SHP77 treated with DMSO at 0.1 percent for 48 hours (cell line): ENCODE measurements at regions not wholly inside any gene's neighbourhood (a gene's known extent, or its start where the extent isn't known, plus 50 kb on each side); places are given as distances from the start of the nearest gene placed in this dataset.

ENCODE experiments used
- DNase-seq: peaks from one replicate; lab custom pipeline; 2025; lab: John Stamatoyannopoulos, UW

DNA sequence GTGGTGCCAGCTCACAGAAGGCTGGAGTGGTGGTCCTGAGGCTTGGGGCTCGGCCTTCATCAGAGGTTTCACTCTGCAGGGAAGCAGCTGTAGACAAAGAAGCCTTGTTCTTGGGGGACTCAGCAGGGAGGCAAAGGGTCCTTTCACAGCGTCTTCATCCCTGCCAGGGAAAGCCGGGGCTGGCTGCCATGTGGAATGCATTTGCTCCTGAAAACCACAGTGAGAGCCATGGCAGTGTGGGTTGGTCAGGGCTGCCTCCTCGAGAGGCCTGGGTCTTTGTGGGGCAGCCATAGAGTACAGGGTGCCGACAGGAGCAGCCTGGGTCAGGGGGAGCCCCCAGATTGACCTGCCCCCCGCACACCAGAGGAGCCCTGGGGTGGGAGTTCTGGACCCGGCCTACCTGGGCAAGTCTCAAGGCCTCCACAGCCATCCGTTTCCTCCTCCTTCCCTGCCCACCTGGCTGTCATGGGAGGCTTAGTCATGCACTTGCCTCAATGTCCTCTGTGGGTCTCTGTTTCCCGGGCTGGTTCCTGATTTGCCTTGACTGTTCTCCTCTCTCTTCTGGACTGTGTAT lies 144.0 kb downstream of the CDC5L start:
- no peak for DNase-seq

DNA sequence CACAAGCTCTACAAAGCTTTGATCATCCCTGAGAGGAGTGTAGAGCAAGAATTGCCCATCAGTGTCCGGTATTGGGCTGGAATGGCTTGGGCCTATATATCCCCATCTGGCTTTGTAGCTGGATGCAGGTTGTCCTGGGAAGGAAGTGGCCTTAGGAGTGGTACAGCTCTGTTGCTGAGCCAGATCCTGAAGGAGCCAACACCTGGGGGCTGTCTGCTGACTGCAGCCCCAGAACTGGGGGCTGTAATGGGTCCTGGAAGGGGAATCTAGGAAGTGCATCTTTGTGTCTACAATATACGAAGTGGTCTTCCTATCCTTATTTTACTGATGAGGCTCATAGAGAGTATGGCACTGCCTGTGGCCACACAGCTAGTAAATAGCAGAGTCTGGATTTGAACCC lies 145.9 kb downstream of the CDC5L start:
- DNase-seq, result no peak

DNA sequence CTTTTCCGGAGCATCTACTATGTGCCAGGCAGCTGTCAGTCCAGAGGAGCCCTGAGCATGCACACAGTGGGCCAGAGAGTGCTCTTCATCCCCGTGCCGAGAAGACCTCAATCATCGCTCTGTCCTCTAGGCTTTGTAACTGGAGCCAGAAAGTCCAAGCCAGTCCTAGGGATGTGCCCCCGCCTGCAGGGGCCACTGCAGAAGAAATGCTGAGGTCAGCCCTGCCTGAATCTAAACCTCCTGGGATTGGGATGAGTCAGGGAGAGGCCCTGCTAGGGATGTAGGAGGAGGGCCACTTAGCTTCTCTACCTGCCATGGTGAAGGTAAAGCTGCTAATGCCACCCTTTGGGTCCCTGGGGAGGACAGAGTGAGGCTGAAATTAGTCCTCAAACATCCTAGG lies 146.8 kb downstream of the CDC5L start:
- no peak for DNase-seq

DNA sequence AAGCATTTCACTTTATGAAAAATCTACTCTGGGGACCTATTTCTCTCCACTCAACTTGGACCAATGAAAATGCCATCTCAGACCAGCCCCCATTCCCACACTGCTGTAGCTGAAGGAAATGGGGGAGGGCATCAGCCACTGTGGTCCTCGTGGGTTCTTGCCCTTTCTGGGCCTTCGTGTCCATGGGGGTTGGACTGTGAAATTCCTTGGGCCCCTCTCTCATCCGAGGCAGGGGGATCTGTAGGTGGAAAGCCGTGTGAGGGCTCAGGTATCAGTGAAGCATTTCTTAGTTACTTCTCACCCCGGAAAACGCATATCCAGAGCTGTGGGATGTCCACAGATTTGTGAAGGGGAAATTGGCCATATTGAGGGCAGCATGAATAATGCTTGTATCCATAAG lies 147.9 kb downstream of the CDC5L start:
- no peak for DNase-seq

DNA sequence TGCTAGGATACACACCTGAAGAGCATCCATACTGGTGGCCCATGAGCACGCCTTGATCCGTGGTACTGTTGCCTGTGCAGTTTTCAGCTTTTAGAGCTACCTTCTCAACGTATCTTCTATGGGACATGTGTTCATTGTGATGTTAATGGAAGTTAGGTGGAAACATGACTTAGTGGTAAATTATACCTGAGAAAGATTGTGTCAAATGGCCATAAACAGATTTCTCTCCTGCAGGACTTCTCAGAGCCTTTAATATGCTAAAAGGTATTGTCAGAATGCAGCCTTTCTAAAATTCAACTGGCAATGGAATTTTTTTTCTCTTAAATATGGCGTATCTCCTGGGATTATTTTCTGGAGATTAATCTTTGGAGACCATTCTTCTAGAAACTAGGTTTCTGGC lies 148.5 kb downstream of the CDC5L start:
- DNase-seq, result no peak

DNA sequence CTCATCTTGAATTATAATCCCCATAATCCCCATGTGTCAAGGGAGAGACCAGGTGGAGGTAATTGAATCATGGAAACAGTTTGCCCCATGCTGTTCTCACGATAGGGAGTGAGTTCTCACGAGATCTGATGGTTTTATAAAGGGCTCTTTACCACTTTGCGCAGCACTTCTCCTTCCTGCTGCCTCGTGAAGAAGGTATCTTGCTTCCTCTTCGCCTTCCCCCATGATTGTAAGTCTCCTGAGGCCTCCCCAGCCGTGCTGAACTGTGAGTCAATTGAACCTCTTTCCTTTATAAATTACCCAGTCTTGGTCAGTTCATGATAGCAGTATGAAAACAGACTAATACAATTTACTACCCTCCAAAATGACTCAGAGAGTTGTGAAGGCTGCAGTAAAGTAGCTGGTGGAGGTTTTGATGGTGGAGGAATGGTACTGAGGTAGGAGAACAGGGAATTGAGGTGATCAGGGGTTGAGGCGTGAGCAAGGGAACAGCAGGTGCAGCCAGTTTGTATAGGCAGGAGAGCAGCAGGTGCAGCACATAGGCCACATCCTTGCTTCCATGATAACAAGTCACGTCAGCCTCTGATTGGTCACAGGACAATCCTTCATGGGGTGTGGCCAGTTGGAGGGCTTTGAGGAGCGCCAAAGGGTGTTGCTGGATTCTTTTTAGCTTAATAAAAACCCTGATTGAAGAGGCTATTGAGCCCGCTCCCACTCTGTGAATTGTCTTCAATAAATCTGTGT lies 150.0 kb downstream of the CDC5L start:
- DNase-seq, result peak; percentile 4

DNA sequence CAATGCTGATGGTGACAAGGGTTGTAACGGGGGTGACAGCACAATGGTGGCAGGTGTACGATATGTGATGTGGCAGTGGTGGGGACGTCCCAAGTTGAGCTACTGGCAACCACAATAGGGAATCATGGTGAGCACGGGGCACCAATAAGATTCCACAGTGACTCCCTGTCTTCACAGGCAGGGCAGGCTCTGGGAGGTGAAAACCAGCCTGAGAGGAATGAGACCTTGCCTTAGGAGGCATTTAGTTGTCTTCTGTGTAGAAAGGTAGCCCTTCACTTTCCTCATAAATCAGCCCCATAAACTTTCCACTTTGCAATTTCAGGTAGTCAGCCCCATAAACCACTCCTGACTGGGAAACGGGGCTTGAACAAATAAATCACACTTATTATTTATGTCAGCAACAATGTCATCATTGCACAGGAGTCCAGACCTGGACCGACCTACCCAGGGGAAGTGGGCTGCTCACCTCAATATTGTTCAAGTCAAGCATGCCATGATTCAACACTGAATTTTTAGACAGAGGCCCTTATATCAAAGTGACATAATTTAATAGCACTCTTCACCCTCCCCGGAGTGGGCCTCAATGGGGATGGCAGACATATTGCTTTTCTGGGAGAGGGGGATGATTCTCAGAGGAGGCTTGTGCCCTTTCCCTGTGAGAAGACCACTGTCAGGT lies 150.8 kb downstream of the CDC5L start:
- no peak for DNase-seq

DNA sequence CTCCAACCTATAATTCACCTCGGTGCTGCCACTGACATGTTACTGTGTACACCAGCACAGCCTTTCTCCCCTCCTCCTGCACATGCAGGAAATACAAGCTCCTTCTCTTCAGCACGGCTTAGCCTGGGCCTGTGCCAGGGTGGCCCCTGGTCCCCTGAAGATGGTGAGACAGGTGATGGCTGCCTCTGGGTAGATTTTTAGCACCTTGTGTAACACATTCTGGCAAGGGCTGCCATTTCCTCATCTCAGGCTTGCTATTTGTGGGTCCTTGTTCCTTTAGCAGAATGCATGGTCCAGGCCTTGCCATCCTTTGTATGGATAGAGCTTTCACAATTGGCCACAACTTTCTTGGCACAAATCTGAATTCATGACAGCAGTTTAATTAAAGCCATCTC lies 151.3 kb downstream of the CDC5L start:
- DNase-seq, result no peak

DNA sequence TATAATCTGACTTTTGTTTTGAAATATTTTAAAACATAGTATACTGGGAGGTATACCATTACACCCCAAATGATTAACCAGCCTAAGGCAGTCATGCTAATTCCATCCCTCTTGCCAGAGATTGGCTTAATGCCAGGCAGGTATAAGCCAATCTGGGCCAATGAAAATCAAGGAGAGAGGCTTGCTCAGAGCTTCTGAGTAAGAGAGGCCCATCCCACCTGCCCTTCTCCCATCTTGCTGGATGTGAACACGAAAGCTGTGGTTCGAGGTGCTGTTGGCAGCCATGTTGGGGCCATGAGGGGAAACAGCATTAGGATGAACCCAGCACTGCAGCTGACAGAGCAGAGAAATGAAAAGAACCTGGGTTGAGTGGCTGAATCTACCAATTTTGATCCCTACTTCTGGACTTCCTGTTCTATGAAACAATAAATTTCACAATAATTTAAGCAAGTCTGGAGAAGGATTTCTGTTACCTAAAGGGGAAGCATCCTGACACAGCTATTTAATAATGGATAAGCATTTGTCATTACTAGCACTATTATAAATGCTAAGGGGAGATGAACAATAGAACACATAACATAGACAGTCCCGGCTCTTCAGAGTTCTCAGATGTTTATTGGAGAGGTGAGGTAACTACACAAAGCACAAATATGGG lies 152.3 kb downstream of the CDC5L start:
- no peak for DNase-seq

DNA sequence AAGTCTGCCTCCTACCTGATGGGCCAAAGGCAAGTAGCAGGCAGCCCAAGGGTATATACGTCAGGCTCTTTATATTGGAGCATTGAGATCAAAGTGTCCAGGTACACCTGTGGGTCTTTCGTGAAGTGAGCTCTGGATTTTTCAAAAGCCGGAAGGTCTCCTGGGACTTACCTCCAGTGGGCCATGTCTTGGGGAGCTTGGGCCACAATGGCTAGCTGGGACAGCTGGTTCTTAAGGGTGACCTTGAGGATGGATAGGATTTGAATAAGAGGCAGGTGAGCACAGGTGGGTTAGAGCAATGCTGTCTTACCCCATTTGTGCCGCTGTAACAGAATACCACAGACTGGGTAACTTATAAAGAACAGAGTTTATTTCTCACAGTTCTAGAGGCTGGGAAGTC lies 153.4 kb downstream of the CDC5L start:
- no peak for DNase-seq

DNA sequence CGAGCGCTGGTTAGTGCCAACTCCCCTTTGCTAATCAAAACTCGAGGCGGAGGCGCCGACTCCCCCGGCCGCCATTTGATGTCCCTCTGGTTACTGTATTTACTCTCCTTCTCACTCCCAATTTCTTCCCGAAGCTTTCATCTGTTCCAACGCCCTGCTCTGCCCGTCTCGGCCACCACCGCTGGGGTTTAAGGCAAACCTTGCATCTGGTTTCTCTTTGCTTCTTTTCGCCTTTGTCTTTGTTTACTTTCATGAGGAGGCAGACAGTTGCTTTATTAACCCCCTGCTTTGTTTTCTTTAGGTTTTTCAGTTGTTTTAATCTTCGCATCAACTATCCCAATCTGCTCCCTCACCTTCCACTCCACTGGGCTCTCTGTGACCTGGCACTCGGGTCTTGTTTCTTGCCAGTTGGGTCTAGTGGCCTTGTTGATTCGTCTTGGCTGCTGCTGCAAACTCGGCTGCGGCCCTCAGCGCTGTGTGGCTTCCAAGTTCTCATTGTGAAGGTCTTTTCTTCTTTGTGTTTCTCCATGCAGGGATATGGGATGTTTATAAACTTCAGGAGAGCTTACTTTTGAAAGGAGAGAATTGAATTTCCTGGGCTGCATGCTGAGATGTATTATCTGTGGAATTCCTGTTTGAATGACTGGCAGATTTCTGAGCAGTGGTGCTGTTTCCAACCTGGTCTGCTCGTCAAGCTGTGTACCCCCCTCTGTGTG lies 155.1 kb downstream of the CDC5L start:
- DNase-seq, result no peak

DNA sequence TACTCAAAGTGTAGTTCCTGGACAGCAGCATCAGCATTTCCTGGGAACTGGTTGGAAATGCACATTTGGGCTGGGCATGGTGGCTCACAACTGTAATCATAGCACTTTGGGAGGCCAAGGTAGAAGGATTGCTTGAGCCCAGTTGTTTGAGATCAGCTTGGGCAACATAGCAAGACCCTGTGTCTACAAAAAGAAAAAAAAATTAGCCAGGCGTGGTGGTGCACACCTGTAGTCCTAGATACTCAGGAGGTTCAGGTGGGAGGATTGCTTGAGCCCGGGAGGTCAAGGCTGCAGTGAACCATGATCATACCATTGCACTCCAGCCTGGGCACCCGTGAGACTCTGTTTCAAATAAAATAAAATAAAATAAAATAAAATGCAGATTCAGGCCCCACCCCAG lies 156.2 kb downstream of the CDC5L start:
- no peak for DNase-seq

DNA sequence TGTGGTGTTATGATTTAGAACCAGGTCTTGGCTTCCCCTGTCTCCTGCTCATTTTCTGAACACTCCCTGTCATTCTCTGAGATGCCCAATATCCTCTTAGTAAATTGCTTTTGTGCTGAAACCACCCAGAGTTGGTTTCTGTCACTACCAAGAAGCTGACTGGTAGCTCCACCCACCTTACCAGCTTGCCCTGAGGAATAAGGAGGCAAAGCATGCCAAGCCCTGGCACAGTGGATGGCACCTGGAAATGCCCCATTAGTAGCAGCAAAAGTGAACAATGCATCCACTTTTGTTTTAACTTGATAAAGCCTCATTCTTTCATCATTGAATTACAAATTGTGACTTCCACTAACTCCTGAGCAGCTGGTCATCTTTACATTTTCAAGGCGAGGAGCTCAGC lies 157.7 kb downstream of the CDC5L start:
- DNase-seq, result no peak

DNA sequence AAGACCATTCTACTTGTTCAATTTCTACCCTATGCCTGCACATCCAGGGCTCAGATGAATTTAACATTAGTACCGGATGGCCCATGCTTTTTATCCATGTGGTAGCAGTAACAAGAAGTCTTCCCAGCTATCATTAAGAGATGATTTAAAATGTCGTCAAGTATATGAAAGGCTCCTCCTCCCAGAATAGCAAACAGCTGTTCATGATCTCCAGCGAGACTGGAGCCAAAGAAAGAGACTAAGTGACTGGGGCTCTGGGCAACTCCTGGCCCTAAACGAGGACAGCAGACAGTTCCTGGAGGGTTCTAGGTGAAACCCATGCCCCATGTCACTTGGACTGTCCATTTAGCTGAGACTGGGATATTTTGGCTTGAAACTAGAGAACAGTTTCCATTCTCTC lies 160.8 kb downstream of the CDC5L start:
- no peak for DNase-seq

DNA sequence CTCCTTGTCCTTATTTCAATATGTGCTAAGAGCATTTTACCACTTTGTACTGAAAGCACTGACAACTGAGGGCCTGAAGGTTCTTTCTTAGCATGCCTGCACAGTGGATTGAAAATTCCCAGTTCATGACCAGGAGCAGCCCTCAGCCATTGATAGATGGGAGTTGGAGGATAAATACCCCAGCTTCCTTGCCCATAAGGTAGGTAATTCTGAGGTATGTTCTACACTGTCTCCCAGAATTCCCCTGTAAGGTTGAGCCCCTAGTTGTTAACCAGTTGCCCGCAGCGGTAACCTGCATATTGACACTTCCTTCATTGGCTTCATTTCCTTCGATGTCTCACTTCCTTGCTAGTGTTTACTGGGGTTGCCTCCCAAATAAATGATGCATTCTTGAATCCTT lies 162.0 kb downstream of the CDC5L start:
- no peak for DNase-seq

DNA sequence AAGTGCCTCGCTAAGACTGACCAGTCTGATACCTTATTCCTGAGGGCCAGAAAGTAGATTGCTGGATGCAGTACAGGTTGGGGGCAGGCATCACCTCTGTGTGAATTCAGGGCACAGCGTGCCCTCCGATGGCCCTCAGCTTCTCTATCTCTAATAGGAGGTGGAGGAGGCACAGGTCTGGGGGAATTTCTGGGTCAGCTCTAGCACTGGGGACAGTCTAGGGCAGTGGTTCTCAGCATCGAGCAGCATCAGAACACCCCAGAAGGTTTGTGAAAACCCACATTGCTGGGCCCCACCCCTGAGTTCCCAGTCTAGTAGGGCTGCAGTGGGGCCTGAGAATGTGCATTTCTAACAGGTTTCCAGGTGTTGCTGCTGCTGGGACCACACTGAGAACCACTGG lies 166.7 kb downstream of the CDC5L start:
- DNase-seq, result no peak

DNA sequence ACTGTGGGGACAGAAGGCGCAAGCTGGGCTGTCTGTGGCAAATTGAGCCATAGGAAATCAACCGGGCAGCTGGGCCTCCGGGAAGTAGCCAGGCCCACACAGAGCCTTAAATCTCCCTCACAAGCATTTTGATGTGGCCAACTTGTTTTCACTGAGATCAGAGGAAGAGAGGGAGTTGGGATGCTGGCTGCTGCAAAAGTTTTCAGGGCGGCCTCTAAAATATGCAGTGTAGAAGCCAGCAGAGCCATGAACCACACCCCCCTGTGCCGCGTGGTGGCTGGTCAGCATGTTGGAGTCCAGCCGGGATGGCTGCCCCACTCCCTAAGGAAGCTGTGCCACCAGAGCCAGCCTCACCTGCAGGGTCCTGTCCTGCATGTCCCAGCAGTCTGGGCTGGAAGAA lies 167.4 kb downstream of the CDC5L start:
- DNase-seq, result no peak

DNA sequence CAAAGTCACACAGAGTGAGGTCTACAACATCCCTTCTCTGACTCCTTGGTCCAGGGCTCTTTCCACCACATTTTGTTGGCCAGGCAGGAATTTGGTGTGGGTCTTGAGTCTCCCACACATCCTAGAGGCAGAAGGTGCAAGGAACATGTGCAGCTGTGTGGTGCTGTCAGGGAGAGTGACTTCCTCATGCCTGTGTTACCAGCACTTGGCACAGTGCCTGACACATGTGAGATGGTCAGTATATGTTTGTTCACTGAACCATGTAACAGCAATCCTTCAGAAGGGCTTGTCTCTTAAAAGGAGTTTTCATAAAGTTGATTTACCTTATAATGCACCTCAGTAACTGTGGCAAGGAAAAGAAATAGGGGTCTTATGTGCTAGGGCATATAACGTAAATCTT lies 168.5 kb downstream of the CDC5L start:
- DNase-seq, result no peak

DNA sequence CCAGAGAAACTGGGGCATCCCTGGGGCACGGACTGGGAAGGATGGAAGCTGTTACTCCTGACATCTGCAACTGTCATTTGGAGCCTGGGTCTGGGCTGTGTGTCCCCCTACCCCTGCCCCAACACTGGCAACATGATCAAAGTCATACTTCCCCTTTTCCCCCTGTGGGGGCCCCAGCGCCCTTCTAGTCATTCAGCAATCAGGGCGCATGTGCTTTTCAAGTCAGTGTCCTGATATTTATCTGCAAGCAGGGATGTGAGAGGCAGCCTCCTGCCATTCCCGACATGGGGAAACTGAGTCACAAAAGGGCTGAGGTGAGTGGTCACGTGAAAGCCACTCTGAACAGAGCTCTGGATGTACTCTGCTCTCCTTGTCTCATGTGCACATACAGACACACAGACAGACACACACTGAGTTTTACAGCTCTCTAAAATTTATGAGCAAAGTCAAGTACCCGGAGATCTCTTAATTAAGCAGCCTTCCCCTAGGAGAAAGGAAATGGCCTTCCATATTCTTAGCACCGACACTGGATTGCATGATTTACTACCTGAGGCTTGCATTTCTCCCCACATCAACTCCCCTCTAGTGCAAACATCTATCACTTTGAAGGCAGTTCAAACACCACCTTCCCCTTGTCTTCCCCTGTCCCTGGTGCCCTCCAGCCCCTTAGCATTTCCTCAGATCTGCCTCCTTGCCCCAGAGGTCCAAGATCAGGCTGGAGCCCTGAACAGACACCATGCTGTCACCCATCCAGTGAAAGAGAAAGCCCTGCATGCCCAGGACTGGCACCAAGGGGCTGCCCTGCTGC lies 170.7 kb downstream of the CDC5L start:
- no peak for DNase-seq

DNA sequence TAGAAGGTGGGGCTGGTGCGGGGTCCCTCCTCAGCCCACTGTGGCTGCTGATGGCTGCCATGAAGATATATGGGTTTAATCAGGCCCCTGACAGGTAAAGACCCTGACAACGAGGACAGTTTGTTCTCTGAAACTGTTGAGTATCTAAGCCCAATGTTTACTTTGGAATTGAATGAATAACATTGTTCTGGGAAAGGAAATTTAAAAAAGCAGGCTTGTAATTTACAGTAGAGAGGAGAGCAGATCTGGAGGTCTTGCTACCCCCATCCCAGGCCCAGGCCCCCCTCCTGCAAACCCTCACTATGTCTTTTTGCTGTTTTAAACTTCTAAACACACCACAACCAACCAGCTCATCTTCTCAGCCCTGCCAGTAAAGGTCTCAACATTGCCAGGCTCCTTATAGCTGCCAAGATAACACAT lies 171.3 kb downstream of the CDC5L start:
- no peak for DNase-seq

DNA sequence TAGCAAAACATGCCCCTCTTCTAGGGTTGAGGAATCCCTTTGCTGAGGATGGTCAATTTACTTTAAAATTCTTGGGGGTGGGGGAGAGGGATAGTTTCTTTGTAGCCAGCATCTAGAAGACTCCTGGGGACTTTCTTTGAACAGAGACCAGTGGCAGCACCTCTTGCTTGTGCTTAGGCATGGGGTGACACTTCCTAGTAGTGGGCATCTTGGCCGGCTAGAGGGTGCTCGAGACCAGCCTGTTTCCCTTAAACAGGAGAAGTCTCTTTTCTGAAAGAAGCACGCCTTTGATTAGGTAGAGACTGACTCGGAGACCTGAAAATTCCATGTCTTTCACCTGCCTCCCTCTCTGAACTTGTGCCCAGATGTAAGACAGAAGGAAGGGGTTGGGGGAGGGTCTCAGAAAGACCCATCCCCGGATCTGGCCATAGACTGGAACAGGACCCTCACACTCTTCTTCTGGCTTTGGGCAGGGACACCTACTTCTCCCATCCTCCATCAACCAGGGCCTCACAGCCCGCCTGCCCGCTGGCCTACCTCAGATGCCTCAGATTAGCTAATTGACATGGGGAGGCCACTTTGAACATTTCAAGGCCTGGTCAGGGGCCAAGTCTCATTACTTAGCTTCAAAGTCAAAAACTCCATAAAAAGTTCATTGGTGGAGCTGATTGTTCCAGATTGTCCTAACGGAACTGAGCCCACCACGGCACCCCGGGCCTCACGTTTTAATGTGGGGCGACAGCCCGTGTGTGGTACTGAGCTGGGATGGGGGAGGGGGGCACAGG lies 172.2 kb downstream of the CDC5L start:
- no peak for DNase-seq
